GM18511 (cell line): ENCODE measurements at regions not wholly inside any gene's neighbourhood (a gene's known extent, or its start where the extent isn't known, plus 50 kb on each side); places are given as distances from the start of the nearest gene placed in this dataset.

Source experiments
- ATAC-seq: cut with Tn5 transposase; IDR thresholded peaks from one replicate; pipeline ENCODE4 v1.9.1; 2021; ENCODE audit warnings: mild to moderate bottlenecking, moderate library complexity; ENCODE audit not compliant: unreplicated experiment

- ATAC-seq = no peak
These were observed 66.1 kb upstream of the JCAD start for GRCh38 chr10:30125496-30125895.

DNA sequence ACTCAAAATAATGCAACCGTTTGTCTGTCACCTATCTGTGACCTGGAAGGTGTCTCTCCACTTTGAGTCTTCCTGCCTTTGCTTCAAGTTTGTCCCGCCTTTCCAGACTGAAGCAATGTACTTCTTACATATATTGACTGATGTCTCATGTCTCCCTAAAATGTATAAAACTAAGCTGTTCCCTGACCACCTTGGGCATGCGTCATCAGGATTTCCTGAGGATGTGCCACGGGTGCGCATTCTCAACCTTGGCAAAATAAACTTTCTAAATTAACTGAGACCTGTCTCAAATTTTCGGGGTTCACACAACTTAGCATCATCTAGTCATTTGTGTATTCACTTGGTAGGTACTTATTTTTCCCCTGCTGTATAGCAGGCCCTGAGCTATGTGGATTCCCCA lies 65.3 kb upstream of the JCAD start:
- ATAC-seq = no peak

DNA sequence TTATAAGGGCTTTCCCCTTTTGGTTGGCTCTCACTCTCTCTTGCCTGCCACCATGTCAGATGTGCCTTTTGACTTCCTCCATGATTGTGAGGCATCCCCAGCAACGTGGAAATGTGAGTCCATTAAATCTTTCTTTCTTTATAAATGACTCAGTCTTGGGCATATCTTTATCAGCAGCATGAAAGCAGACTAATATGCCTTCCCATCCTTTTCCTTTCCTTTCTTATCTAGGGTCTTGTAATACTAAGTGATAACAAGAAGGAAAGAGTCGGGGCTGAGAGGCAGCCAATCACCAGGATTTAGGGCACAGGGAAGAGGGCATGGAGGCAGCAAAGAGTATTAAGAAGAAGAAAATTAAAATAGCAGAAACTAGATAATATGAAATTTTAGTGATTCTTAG lies 62.0 kb upstream of the JCAD start:
- no peak for ATAC-seq

DNA sequence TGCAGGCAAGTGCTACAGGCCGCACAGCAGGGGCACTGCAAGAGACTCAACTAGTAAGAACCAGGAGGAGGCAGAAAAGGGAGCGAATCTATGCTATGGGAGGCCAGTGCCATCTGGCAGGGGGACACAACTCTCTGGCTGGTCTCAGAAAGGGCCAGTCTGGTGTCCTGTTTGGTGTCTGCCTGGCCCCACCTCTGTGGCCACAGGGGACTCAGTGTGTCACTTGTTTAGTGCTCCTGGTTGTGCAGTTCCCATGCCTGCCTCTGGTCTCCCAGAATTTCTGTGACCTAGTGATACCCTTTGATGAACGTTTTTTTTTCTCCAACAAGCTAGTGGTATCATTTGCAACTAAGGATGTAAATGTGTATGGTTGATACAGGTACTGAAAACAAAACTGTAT lies 59.2 kb upstream of the JCAD start:
- no peak for ATAC-seq

DNA sequence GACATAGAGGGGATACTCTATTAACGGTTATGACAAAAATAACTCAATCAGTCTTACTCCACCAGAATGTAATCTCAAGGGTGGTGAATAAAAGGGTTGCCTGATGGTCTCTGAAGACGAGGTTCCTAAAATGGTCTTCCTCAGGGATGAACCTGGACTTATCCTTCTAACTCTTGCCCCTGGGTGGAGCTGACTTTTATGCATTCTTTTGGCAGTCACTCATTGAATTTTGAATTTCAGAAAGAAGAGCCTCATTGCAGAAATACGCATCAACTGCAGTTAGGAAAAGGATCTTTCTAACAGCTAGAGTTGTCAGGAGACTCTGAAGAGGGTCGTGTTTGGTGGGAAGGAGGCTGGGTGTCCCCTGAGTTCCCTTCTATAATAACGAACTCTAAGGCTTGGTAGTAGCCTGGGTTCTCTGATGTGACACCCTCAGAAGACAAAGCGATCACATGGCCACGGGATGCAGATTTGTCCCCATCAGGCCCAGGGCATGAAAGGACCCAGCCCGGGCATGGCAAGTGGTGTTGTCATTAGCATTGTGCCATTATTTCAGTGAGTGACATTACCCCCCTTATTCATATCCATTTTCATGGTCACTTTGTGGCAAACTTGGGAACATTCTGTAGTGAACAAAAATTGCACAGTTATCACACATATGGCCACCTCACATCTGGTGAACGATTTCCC lies 58.6 kb upstream of the JCAD start:
- ATAC-seq = no peak

DNA sequence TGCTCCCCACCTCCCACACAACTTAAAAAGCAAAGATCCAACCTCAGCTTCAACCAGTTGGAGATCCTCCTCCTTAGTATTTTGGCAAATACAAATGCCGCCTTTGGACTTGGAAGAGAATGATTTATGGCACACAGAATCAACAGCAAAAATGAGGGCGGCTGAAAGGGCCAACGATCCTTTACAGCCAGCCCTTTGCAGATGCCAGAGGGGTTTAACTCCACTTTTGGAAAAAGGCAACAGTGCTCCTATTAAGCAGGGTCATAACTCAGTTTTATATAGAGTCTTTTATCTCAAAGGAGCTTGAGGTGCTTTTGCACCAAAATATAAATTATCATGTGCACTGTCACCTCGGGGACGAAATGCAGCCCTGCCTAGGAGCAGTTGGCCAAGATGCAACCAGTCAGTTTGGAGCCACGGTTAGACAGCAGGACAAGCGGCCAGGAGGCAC lies 56.7 kb upstream of the JCAD start:
- no peak for ATAC-seq

GRCh38 chr10:30115626-30115940 lies 56.2 kb upstream of the JCAD start:
- ATAC-seq = no peak

GRCh38 chr10:30114881-30115625 lies 55.7 kb upstream of the JCAD start:
- ATAC-seq = no peak

DNA sequence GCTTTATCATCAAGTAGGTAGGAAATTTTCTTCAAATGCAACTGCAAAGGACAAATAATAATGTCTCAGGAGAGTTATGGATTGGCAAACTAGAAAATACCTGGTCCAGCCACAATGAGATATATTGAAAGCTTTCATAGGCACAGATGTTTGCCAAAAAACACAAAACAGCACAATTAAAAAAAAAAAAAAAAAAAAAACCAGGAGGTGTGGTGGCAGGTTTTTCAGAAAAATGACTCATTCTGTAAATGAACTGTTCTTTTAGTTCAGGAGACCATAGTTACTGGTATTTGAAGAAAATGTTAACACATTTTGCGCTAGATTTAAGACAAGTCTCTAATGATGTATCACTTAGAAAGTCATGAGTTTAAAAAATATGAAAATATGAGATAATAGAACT lies 55.0 kb upstream of the JCAD start:
- no peak for ATAC-seq

- no peak for ATAC-seq
These were observed 52.1 kb upstream of the JCAD start for GRCh38 chr10:30111340-30112022.
